ENCODE measurements at regions not wholly inside any gene's neighbourhood (a gene's known extent, or its start where the extent isn't known, plus 50 kb on each side); places are given as distances from the start of the nearest gene placed in this dataset.

DNA sequence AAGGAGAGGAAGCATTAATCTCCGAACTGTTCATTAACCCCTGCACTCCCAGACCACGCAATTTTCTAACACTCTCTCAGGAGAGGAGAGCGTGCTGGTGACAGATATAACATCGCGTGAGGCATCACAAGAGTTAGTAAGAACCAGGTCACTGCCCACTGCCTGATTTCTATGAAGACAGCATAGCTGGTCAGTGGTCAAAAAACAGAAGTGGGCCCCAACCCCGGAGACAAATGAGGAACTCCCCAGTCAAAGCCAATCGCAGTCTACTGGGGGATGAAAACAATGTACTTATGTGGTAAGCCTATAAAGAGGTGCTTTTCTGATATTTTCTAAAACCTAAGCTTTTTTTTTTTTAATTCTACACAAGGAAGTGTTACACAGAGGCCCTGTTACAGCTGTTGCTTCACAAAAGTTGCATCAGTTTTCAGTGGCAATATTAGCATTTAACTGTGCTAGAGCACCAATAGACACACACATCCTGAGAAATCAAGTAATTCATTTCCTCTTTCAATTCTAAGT lies 231.8 kb upstream of the IRF2BP2 start:
- H3K27ac Mint-ChIP-seq: peak overlapping the region; percentile 40
- H3K4me3 Mint-ChIP-seq: no peak overlapping the region
- peaks cover 31% of the 10 kb centered on the region for H3K4me1 Mint-ChIP-seq
- no peak for DNase-seq (ENCODE audit: low spot score in 2 of 2, unreplicated experiment in 2 of 2)
- H3K27me3 Mint-ChIP-seq (ENCODE audit: low read depth): no peaks in the 10 kb centered on the region
- no peak for TF ChIP-seq CTCF (IDR thresholded peaks at IDR 0.05; ENCODE audit: unreplicated experiment)
- H3K9me3 Mint-ChIP-seq: peaks cover 11% of the 10 kb centered on the region
- no peaks in the 10 kb centered on the region for H3K36me3 Mint-ChIP-seq

GRCh38 chr1:234841281-234841680 lies 231.3 kb upstream of the IRF2BP2 start:
- Mint-ChIP-seq H3K27ac (no peak overlapping the region), H3K4me3 (no peak overlapping the region), H3K27me3 (ENCODE audit: low read depth) (no peaks in the 10 kb centered on the region), H3K9me3 (peaks cover 7% of the 10 kb centered on the region), H3K4me1 (peaks cover 31% of the 10 kb centered on the region), H3K36me3 (no peaks in the 10 kb centered on the region)
- no peak for DNase-seq (ENCODE audit: low spot score in 2 of 2, unreplicated experiment in 2 of 2)
- no peak for TF ChIP-seq CTCF (IDR thresholded peaks at IDR 0.05; ENCODE audit: unreplicated experiment)

- no peak for DNase-seq (ENCODE audit: low spot score in 2 of 2, unreplicated experiment in 2 of 2)
- no peak overlapping the region for H3K4me3 Mint-ChIP-seq
- no peak overlapping the region for H3K27ac Mint-ChIP-seq
- no peak for TF ChIP-seq CTCF (IDR thresholded peaks at IDR 0.05; ENCODE audit: unreplicated experiment)
- no peaks in the 10 kb centered on the region for H3K27me3 Mint-ChIP-seq (ENCODE audit: low read depth)
- peaks cover 5% of the 10 kb centered on the region for H3K9me3 Mint-ChIP-seq
- H3K36me3 Mint-ChIP-seq: no peaks in the 10 kb centered on the region
- H3K4me1 Mint-ChIP-seq: peaks cover 31% of the 10 kb centered on the region
Observed at GRCh38 chr1:234840843-234841242, 230.9 kb upstream of the IRF2BP2 start.

- Mint-ChIP-seq H3K4me1 (peaks cover 31% of the 10 kb centered on the region), H3K27me3 (ENCODE audit: low read depth) (no peaks in the 10 kb centered on the region), H3K4me3 (no peak overlapping the region), H3K9me3 (no peaks in the 10 kb centered on the region), H3K27ac (no peak overlapping the region), H3K36me3 (no peaks in the 10 kb centered on the region)
- no peak for DNase-seq (ENCODE audit: low spot score in 2 of 2, unreplicated experiment in 2 of 2)
- TF ChIP-seq CTCF (IDR thresholded peaks at IDR 0.05; ENCODE audit: unreplicated experiment): no peak
Observed at GRCh38 chr1:234840253-234840652, 230.3 kb upstream of the IRF2BP2 start.

DNA sequence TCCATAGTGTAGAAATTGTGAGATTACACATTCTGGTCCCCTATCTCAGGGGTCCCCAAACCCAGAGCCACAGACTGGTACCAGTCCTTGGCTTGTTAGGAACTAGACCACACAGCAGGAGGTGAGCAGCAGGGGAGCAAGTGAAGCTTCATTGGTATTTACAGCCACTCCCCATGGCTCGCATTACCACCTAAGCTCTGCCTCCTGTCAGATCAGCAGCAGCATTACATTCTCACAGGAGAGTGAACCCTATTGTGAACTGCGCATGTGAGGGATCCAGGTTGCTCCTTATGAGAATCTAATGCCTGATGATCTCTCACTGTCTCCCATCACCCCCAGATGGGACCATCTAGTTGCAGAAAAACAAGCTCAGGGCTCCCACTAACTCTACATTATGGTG lies 229.7 kb upstream of the IRF2BP2 start:
- H3K27me3 Mint-ChIP-seq (ENCODE audit: low read depth): no peaks in the 10 kb centered on the region
- no peaks in the 10 kb centered on the region for H3K36me3 Mint-ChIP-seq
- peaks cover 26% of the 10 kb centered on the region for H3K4me1 Mint-ChIP-seq
- TF ChIP-seq CTCF (IDR thresholded peaks at IDR 0.05; ENCODE audit: unreplicated experiment): no peak
- no peak for DNase-seq (ENCODE audit: low spot score in 2 of 2, unreplicated experiment in 2 of 2)
- no peaks in the 10 kb centered on the region for H3K9me3 Mint-ChIP-seq
- H3K4me3 Mint-ChIP-seq: no peak overlapping the region
- H3K27ac Mint-ChIP-seq: no peak overlapping the region

- no peak for TF ChIP-seq CTCF (IDR thresholded peaks at IDR 0.05; ENCODE audit: unreplicated experiment)
- DNase-seq (ENCODE audit: low spot score in 2 of 2, unreplicated experiment in 2 of 2): no peak
- H3K27ac Mint-ChIP-seq: no peak overlapping the region
- no peak overlapping the region for H3K4me3 Mint-ChIP-seq
- peaks cover 18% of the 10 kb centered on the region for H3K4me1 Mint-ChIP-seq
- H3K9me3 Mint-ChIP-seq: peaks cover 4% of the 10 kb centered on the region
- H3K27me3 Mint-ChIP-seq (ENCODE audit: low read depth): no peaks in the 10 kb centered on the region
- H3K36me3 Mint-ChIP-seq: no peaks in the 10 kb centered on the region
Observed at GRCh38 chr1:234838820-234839219, 228.8 kb upstream of the IRF2BP2 start.
